ENCODE measurements at regions not wholly inside any gene's neighbourhood (a gene's known extent, or its start where the extent isn't known, plus 50 kb on each side); places are given as distances from the start of the nearest gene placed in this dataset.

DNA sequence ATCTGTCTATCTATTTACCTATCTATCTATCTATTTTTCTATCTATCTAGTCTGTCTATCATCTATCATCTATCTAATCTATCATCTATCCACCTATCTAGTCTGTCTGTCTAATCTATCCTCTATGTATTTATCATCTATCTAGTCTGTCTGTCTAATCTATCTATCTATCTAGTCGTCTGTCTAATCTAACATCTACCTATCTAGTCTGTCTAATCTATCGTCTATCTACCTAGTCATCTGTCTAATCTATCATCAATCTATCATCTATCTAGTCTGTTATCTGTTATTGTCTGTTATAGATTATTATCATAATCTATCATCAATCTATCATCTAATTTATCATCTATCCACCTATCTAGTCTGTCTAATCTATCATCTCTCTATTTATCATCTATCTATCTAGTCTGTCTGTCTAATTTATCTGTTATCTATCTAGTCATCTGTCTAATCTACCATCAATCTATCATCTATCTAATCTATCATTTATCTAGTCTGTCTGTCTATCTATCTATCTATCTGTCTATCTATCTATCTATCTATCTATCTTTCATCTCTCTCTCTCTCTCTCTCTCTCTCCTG lies 80.2 kb upstream of the ZNF618 start:
- TF ChIP-seq CTCF (IDR thresholded peaks at IDR 0.05; ENCODE audit: insufficient read depth, missing control alignments) = no peak
- DNase-seq (ENCODE audit: insufficient read length, low spot score) (no peak), FAIRE-seq (no peak)

DNA sequence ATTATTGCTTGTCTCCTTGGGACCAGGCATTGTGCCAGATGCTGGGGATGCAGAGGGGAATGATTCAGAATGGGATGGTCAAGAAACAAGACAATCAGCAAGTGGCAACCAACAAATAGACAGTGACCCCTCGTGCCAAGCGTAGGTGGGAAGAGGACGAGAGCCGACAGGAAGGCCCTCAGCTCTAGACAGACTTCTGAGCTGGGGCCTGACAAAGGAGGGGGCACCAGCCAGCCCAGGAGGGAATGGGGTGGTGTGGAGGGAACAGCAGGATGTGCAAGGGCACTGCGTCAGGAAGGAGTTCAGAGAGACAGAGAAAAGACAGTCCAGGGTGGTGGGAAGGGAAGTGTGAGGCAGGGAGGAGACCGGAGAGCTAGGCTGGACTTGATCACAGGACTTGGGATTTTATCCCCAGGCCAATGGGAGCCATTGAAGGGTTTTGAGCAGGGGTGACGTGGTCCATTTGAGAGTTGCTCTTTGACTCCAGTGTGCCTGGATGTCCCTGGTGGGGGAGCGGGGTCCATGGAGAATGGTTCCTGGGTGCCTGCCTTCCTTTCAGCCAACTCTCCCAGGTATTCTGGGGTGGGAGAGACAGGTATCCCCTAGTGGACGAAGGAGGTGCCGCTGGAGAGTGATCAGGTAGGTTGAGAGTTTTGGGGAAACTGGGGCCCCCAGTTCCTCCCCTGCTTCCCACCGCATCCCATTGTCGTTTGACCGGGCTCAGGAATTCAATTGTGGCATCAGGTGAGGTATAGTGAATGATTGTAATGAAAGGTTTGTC lies 79.3 kb upstream of the ZNF618 start:
- no peak for FAIRE-seq
- no peak for TF ChIP-seq CTCF (IDR thresholded peaks at IDR 0.05; ENCODE audit: insufficient read depth, missing control alignments)

DNA sequence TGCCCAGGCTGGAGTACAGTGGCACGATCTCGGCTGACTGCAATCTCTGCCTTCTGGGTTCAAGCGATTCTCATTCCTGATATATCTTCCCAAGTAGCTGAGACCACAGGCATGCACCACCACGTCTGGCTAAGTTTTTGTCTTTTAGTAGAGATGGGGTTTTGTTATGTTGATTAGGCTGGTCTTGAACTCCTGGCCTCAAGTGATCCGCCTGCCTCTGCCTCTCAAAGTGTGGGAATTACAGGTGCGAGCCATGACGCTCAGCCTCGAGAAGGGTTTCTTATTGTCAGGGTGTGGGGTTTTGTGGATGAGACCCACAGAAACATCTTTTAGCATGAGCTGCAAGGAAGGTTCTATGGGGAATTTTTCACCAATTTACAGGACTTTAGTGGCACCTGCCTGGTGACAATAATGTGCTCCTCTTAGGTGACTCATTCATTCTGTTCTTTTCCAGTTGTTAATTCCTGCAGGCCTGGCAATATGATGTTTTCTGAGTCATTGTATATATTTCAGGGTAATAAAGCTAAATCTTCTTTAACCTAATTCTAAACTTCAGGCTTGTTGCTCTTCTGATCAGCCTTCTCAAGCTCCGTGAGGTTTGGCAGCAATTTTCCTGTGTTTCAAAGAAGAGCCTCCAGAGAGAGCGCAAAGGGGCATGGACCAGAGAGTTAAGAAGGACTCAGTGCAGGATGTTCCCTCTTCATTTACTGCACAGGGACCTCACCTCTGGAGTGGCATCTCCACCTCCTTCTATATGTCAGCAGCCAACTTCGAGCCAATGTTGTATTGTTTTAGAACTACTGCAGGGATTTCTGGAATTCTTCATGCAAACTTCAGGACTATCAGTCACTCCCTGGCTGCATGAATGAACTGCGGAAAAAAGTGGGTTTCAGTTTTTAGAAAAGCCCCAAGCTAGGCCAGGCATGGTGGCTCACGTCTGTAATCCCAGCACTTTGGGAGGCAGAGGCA lies 77.8 kb upstream of the ZNF618 start:
- FAIRE-seq (no peak), DNase-seq (ENCODE audit: insufficient read length, low spot score) (no peak)
- no peak for TF ChIP-seq CTCF (IDR thresholded peaks at IDR 0.05; ENCODE audit: insufficient read depth, missing control alignments)

More for the DNA sequence above, 79.3 kb upstream of the ZNF618 start:
- DNase-seq (ENCODE audit: insufficient read length, low spot score) = no peak

GRCh38 chr9:113800276-113800675 lies 75.8 kb upstream of the ZNF618 start:
- no peak for FAIRE-seq
- no peak for TF ChIP-seq CTCF (IDR thresholded peaks at IDR 0.05; ENCODE audit: insufficient read depth, missing control alignments)

GRCh38 chr9:113803811-113804589 lies 72.1 kb upstream of the ZNF618 start:
- FAIRE-seq = no peak
- no peak for TF ChIP-seq CTCF (IDR thresholded peaks at IDR 0.05; ENCODE audit: insufficient read depth, missing control alignments)
- DNase-seq (ENCODE audit: insufficient read length, low spot score) = no peak

More at GRCh38 chr9:113800276-113800675, 75.8 kb upstream of the ZNF618 start:
- DNase-seq (ENCODE audit: insufficient read length, low spot score) = no peak

DNA sequence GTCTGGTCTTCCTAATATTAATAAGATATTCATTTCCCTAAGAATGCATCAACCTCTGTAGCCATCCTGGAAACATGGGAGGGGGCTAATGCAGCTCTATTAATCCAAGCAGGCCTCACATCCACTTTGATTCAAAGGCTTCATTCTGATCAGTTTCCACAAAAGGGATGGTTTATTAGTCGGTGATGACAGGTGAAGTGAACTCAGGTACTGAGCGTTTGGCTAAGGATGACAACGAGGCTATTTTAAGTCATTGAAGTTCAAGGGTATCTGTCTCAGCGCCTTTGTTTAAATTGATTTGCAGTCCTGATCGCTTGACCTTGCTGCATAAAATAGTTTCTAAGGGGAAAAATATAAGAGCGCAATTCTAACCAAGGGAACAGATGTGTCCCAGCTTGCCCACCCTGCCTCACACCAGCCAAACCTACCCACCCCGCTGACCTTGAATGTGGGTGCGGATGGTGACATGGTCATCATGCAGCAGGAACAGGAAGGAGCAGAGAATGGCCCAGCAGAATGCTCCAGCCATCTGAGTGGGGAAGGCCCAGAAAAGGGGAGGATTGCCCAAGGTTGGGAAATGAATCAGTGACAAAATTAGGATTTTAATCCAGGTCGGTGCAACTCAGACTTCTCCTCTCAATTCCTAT lies 70.5 kb upstream of the ZNF618 start:
- FAIRE-seq (no peak), DNase-seq (ENCODE audit: insufficient read length, low spot score) (no peak)
- no peak for TF ChIP-seq CTCF (IDR thresholded peaks at IDR 0.05; ENCODE audit: insufficient read depth, missing control alignments)

Measured in D721Med (cell line).